Astrocyte (in vitro differentiated cells and primary cell): ENCODE measurements at regions not wholly inside any gene's neighbourhood (a gene's known extent, or its start where the extent isn't known, plus 50 kb on each side); places are given as distances from the start of the nearest gene placed in this dataset.

Experiments used
- CTCF ChIP-seq: IDR thresholded peaks from 2 replicates; pipeline ENCODE4 v1.5.1; 2011; ENCODE audit warnings: low read depth, mild to moderate bottlenecking, inconsistent platforms, low read length, moderate library complexity; ENCODE audit not compliant: insufficient read depth
- EZH2 ChIP-seq: IDR thresholded peaks from 2 replicates; pipeline ENCODE4 v1.6.1; 2012; ENCODE audit warnings: mild to moderate bottlenecking, low read length, inconsistent platforms; ENCODE audit not compliant: insufficient read depth

- TF ChIP-seq CTCF (no peak), EZH2 (no peak)
Observed at GRCh38 chr15:95988574-95988887, 342.0 kb upstream of the NR2F2 start.
